Islet of Langerhans (tissue), 1 donor: ENCODE measurements at regions not wholly inside any gene's neighbourhood (a gene's known extent, or its start where the extent isn't known, plus 50 kb on each side); places are given as distances from the start of the nearest gene placed in this dataset.

Experiments used
- FAIRE-seq: peaks from one replicate; lab custom pipeline; 2011; peaks lifted over from hg19 to GRCh38; lab: Jason Lieb, UNC

DNA sequence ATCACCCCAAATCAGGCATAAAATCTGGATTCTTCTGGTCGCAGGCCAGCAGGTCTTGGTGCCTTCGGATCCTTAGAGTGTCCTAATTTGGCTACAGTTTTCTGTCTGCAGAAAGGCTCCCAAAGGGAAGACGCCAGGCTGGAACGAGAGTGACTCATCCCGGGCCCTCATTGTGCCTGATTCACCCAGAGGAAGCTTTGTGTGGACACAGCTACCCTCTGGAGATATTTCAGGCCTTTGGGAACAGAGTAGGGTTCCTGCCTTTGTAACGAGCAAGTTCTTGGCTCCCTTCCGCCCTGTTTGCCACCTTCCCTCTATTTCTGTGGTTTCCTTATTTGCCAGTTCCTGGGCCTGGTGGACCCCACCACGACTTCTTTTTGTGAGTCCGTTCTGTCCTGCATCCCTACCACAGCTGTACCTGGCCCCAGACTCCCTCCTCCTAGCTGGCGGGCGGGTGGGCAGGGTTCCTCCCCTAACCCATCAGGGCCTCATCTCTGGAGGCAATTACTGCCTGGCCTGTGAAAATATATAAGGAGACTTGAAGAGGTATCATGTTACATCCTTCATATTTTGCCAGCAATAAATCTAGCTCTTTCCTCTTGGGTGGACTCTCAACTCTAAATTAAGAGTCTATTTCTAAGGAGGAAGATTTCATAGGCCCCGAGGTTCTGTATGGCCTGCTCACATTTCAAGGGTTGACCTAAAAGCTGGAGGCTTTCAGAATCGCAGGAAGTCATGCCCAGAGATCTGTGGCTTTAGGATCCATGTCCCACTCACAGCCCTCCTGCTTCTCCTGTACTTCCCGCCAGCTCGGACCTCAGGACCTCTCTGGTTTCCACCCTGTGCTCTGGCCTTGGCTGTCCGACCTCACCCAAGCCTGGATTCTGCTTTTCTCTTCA is 219.2 kb upstream of the ZNF32 start:
- no peak for FAIRE-seq

GRCh38 chr10:43867113-43867512 is 218.4 kb upstream of the ZNF32 start:
- FAIRE-seq = no peak

DNA sequence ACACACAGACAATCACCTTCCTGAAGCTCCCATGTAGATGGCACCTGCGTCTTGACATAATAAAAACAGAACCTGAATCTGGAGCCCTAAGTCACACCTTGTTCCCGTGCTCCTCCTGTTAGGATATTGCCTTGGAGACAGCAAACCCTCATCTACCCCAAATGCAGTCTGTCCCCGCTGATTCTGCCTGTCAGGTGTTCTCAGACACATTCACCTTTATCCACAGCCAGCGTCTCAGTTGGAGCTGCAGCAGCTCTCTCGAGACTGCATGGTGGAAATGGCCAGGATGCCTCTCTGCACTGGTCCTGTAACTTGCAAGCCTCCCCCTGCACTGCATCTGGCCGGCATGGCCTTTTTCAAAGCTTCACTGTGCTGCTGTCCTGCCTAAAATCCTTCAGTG is 218.0 kb upstream of the ZNF32 start:
- FAIRE-seq = no peak

DNA sequence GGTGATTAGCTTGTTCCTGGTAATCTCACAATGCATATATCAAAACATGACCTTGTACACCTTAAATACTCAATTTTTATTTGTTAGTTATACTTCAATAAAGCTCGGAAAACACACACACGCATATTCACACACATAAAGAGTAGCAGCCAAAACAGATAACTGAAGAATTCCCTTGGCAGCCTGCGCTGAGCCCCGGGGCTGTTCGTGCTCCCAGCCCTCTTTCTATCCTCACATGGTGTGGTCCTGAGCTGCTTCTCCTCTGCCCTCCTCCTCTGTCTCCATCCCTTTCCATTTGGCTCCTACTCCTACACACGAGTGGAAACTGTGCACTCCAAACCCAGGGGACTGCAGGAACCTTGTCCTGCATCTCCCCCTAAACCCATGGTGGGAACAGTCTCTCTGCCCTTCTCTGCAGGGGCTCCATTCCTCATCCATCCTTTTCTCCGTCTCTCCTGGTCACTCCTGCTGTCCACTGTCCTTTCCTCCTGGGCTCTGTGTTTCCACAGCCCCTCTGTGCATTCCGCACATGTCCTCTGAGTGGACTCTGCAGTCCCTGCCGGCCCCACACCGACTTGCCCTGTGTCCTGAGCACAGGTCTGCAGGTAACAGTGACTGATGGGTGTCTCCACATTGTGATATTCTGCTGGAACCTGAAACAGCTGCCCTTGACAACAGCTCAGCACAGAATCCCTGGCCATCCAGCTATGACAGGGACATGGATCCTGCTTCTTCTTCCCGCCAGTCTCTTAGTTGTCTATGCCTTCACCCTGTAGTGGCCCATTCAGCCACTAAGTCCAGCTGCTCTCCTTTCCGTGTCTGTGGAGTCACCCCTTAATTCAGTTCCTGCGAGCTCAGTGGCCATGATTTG is 216.8 kb upstream of the ZNF32 start:
- FAIRE-seq = no peak

GRCh38 chr10:43864656-43865055 is 216.0 kb upstream of the ZNF32 start:
- no peak for FAIRE-seq

GRCh38 chr10:43863859-43864591 is 215.3 kb upstream of the ZNF32 start:
- no peak for FAIRE-seq

DNA sequence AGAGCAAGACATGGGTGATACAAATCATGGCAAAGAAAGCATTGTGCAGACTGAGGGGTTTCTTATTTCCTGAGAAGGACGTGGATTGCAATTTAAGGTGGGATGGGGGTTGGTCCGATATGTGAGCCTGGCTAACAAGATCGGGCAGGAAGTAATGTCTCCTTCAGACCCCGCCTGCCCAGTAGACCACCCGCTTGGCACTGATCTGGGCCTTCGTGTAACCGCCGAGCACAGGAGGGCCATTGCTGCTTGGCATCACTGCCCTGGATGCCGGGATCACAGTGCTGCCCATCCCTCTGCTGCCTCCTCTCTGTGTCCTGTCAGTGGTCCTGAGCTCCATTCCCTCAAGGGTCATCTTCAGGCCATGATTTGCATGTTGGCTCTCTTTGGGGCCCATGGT is 214.6 kb upstream of the ZNF32 start:
- FAIRE-seq = no peak

GRCh38 chr10:43862756-43863155 is 214.1 kb upstream of the ZNF32 start:
- no peak for FAIRE-seq

GRCh38 chr10:43861966-43862751 is 213.5 kb upstream of the ZNF32 start:
- no peak for FAIRE-seq

DNA sequence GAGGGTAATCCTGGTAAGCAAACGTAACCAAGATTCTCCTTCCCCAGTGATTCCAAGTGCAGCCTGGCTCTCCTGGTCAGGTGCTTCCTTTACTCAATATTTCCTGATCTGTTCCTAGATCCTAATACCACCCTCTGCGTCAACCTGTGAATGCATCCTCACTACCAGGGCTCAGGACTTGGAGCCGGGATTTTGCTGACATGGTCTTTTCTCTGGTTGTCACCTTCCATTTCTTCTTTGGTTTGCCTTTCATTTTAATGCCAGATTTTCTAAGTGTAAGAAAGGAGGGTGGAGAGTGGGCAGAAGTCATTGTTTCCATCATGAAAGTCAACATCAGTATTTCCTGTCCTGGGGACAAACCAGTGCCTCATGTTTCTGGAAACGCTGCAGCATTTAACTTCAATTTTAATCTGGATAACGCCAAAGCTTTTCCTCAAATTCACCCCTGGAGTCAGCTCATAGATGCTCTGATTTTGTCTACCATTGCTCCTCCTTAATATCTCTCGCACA is 210.4 kb upstream of the ZNF32 start:
- FAIRE-seq = no peak

DNA sequence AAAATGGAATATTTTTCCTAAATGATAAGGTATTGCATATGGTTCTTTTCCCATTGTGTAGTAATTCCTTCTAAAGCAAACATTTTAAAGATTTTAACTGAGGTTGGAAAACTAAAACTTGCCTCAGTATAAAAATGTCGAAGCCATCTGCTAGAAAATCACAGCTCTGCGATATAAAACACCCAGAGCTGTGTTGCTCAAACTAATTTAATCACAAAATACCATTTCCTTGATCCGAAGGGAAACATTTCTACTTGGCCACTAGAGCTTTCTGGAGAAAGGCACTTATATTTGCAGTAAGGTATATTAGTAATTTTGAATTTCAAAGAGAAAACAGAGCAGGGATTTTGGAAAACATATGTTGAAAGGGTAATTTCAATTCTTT is 209.2 kb upstream of the ZNF32 start:
- no peak for FAIRE-seq

DNA sequence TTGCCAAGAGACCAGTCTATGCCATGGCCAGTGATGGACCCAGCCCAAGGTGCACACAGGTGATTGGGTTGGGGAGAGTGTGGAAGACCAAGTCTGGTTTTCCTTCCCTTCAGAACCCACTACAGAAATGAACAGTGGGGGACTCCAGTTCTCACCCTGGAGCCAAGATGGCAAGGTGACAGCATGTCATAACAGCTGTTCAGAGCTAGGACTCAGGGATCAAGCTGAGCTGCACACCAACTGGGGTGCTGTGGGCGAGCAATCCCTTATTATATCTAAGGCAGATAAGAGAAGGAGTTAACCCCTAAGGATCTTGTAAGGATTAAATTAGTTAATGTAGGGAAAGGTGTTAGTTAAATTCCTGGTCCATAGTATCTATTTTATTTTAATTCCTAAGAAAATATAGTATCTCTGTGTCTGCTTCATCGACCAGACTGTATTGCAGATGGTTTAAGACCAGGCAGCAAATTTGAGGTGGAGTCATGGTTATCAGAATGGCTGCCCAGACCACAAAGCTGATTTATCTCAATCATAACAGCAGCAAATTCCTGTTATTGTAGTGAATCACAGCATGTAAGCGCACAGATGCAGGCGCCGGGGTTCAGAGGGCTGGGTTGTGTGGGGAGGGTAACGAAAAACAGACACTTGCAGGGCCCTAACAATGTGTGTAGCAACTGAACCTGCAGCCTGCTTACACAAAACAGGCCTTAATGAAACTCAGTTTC is 208.7 kb upstream of the ZNF32 start:
- FAIRE-seq = no peak

DNA sequence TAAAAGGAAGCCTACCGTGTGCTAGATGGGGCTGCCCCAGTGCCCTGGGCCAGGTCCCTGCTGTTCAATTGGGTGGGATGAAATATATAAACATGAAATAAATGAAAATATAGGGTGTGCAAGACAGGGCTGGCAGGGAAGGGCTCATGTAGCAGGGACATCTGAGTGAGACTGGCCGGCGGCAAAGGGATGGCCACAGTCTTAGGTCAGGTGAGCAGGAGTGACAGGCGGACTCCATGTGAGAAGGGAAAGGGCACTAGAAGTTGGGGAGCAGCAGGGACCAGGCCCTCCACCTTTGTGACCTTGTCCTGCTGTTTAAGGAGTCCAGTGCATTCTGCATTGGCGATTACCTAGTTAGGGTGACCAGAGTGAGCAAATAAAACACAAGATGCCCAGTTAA is 207.6 kb upstream of the ZNF32 start:
- FAIRE-seq = no peak

DNA sequence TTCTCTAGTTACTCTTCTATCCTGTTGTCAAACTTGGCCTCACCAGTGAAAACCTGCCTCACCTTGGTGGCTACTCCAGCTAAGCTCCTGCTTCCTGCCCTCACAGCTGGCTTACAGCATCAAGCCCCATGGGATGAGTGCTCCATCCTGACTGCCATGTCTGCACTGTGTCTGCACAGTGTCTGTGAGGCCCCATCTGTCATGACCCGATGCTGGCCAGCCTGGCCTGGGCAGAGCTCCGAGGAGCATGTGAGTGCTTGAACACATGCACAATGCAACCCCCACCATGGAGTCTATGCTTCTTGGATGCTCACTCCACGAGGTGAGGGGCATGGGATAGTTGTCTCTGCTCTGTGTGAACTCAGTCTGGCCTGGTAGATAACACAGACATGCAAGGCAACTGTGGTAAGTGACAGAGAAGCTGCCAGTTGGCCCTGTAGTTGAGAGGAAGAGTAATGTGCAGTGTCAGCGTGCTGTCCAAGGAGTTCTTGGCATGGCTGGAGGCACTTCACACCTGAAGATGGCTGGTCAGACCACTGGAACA is 207.1 kb upstream of the ZNF32 start:
- FAIRE-seq = no peak

DNA sequence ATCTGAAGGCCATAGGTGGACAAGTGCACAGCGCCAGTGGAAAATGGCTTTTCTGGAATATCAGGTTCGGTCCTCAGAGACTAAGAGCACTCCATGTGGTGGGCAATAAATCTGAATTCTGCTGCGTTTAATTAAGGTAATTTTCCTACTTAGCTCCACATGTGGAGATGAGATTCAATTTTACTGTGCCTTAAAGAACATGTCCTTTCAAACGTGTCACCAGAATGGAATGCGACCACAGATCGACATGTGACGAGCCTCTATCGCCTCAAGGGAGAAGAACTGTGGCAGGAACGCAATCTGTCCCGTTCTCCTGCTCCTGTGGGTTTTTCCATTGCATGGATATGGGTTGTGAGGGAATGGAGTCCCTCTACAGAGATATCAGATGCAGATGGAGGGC is 205.3 kb upstream of the ZNF32 start:
- no peak for FAIRE-seq

- no peak for FAIRE-seq
Measured at GRCh38 chr10:43853369-43853768, 204.7 kb upstream of the ZNF32 start.

GRCh38 chr10:43852644-43853214 is 204.0 kb upstream of the ZNF32 start:
- no peak for FAIRE-seq

GRCh38 chr10:43852149-43852548 is 203.5 kb upstream of the ZNF32 start:
- FAIRE-seq = no peak

GRCh38 chr10:43851030-43851429 is 202.3 kb upstream of the ZNF32 start:
- FAIRE-seq = no peak

DNA sequence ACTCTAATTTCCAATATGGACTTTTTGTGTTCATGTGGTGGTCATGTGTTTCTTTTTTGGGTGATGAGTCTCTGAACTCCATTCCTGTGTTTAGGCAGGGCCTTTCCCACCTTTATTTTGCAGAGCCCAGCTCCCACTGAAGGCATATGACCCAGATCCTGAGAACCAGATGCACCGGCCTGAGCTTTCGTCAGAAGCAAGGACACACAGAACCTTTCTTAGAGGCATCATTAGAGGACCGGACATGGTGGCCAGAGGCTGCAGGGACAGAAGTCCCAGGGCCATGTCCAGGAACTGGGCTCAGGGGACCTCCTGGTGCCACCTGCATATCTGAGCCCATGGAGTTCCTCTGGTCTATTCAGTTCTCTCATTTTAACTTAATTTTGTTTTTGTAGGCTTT is 200.9 kb upstream of the ZNF32 start:
- FAIRE-seq = no peak
